HG02571 (cell line): ENCODE measurements at regions not wholly inside any gene's neighbourhood (a gene's known extent, or its start where the extent isn't known, plus 50 kb on each side); places are given as distances from the start of the nearest gene placed in this dataset.

ENCODE experiments used
- ATAC-seq: cut with Tn5 transposase; IDR thresholded peaks from one replicate; pipeline ENCODE4 v1.9.1; 2021; ENCODE audit warnings: mild to moderate bottlenecking, moderate library complexity; ENCODE audit not compliant: unreplicated experiment

GRCh38 chr11:100635194-100635593, 51.9 kb upstream of the ARHGAP42 start:
- ATAC-seq = no peak

- ATAC-seq = no peak
Measured at GRCh38 chr11:100636536-100636935, 50.6 kb upstream of the ARHGAP42 start.
